Fibroblast of skin of right quadriceps (primary cell): ENCODE measurements at regions not wholly inside any gene's neighbourhood (a gene's known extent, or its start where the extent isn't known, plus 50 kb on each side); places are given as distances from the start of the nearest gene placed in this dataset.
"Not testable (repeated sequence)": the region's sequence is repeated elsewhere in the genome, so short reads cannot be mapped to it uniquely, and the experiment has no call there.

Experiments
- DNase-seq: peaks from one replicate; pipeline ENCODE4 v3.0.0-alpha.2; 2013

GRCh38 chrX:47776292-47777006, 60.3 kb upstream of the ZNF81 start:
- DNase-seq = no peak

- no peak for DNase-seq
These were observed 63.9 kb upstream of the ZNF81 start for GRCh38 chrX:47772764-47773163.

GRCh38 chrX:47771473-47771872, 65.2 kb upstream of the ZNF81 start:
- DNase-seq = no peak

GRCh38 chrX:47762826-47763225, 73.9 kb upstream of the ZNF81 start:
- DNase-seq = not testable (repeated sequence)

GRCh38 chrX:47752685-47753084, 84.0 kb upstream of the ZNF81 start:
- DNase-seq = no peak

- peak; percentile 1 for DNase-seq
These were observed 85.0 kb upstream of the ZNF81 start for GRCh38 chrX:47751670-47752069.

GRCh38 chrX:47749185-47749967, 87.3 kb upstream of the ZNF81 start:
- no peak for DNase-seq

- DNase-seq = peak; percentile 2
These were observed 88.1 kb upstream of the ZNF81 start for GRCh38 chrX:47748576-47748975.

- DNase-seq = no peak
These were observed 87.5 kb upstream of the UXT start for GRCh38 chrX:47746446-47746845.

GRCh38 chrX:47745416-47745815, 86.4 kb upstream of the UXT start:
- peak; percentile 4 for DNase-seq

- DNase-seq = peak; percentile 32
These were observed 84.5 kb upstream of the UXT start for GRCh38 chrX:47743504-47743903.

- DNase-seq = not testable (repeated sequence)
These were observed 79.9 kb upstream of the UXT start for GRCh38 chrX:47738870-47739269.

GRCh38 chrX:47723689-47724088, 64.7 kb upstream of the UXT start:
- no peak for DNase-seq

- no peak for DNase-seq
These were observed 64.1 kb upstream of the UXT start for GRCh38 chrX:47723083-47723482.

GRCh38 chrX:47722260-47722659, 63.3 kb upstream of the UXT start:
- DNase-seq = no peak

- DNase-seq = not testable (repeated sequence)
These were observed 56.1 kb upstream of the UXT start for GRCh38 chrX:47715078-47715477.

- DNase-seq = not testable (repeated sequence)
These were observed 53.7 kb upstream of the UXT start for GRCh38 chrX:47712675-47713074.

- no peak for DNase-seq
These were observed 51.3 kb upstream of the UXT start for GRCh38 chrX:47710252-47710651.
